ENCODE measurements at regions not wholly inside any gene's neighbourhood (a gene's known extent, or its start where the extent isn't known, plus 50 kb on each side); places are given as distances from the start of the nearest gene placed in this dataset.

GRCh38 chr3:176566757-176567156 lies 630.5 kb downstream of the TBL1XR1 start:
- ATAC-seq (no peak), FAIRE-seq (no peak), DNase-seq (no peak)
- Histone ChIP-seq H3K4me3 (no peak overlapping the region), H3K4me1 (no peaks in the 10 kb centered on the region), H3K9me3 (no peaks in the 10 kb centered on the region), H3K27me3 (no peaks in the 10 kb centered on the region), H3K36me3 (no peaks in the 10 kb centered on the region), H3K27ac (no peak overlapping the region)
- TF ChIP-seq CTCF (IDR thresholded peaks at IDR 0.05): no peak
- 54 to 73% methylated on average over 2 of the region's 2 CpGs for WGBS, 2 donors
- intact Hi-C loops (cut with DNase I): no loop called here

- 93 to 97% methylated on average over 1 of the region's 1 CpG for WGBS, 2 donors
- ATAC-seq (no peak), DNase-seq (no peak), FAIRE-seq (no peak)
- intact Hi-C loops (cut with DNase I): no loop called here
- Histone ChIP-seq H3K9me3 (no peaks in the 10 kb centered on the region), H3K36me3 (no peaks in the 10 kb centered on the region), H3K4me1 (no peaks in the 10 kb centered on the region), H3K27ac (no peak overlapping the region), H3K4me3 (no peak overlapping the region), H3K27me3 (no peaks in the 10 kb centered on the region)
- no peak for TF ChIP-seq CTCF (IDR thresholded peaks at IDR 0.05)
Measured at GRCh38 chr3:176562331-176562730, 635.0 kb downstream of the TBL1XR1 start.

- FAIRE-seq: no peak
- intact Hi-C loops (cut with DNase I): no loop called here
- Histone ChIP-seq H3K4me3 (no peak overlapping the region), H3K4me1 (no peaks in the 10 kb centered on the region), H3K27me3 (no peaks in the 10 kb centered on the region), H3K27ac (no peak overlapping the region), H3K9me3 (no peaks in the 10 kb centered on the region), H3K36me3 (no peaks in the 10 kb centered on the region)
- no peak for TF ChIP-seq CTCF (IDR thresholded peaks at IDR 0.05)
- no peak for ATAC-seq
- no peak for DNase-seq
- 55 to 59% methylated on average over 3 of the region's 3 CpGs for WGBS, 2 donors
Measured at GRCh38 chr3:176561826-176562225, 635.5 kb downstream of the TBL1XR1 start.

- no peak for TF ChIP-seq CTCF (IDR thresholded peaks at IDR 0.05)
- Histone ChIP-seq H3K4me1 (no peaks in the 10 kb centered on the region), H3K27me3 (no peaks in the 10 kb centered on the region), H3K27ac (no peak overlapping the region), H3K4me3 (no peak overlapping the region), H3K9me3 (no peaks in the 10 kb centered on the region), H3K36me3 (no peaks in the 10 kb centered on the region)
- ATAC-seq: no peak
- WGBS, 2 donors: 57 to 70% methylated on average over 10 of the region's 10 CpGs
- no peak for FAIRE-seq
- intact Hi-C loops (cut with DNase I): no loop called here
- DNase-seq: no peak
Measured at GRCh38 chr3:176554791-176555654, 642.3 kb downstream of the TBL1XR1 start.

GRCh38 chr3:176554264-176554663 lies 643.0 kb downstream of the TBL1XR1 start:
- WGBS, 2 donors: 17 to 23% methylated on average over 2 of the region's 2 CpGs
- DNase-seq (no peak), FAIRE-seq (no peak), ATAC-seq (no peak)
- Histone ChIP-seq H3K36me3 (no peaks in the 10 kb centered on the region), H3K9me3 (no peaks in the 10 kb centered on the region), H3K27me3 (no peaks in the 10 kb centered on the region), H3K27ac (no peak overlapping the region), H3K4me3 (no peak overlapping the region), H3K4me1 (no peaks in the 10 kb centered on the region)
- no peak for TF ChIP-seq CTCF (IDR thresholded peaks at IDR 0.05)
- intact Hi-C loops (cut with DNase I): no loop called here
